NB4 (cell line): ENCODE measurements at regions not wholly inside any gene's neighbourhood (a gene's known extent, or its start where the extent isn't known, plus 50 kb on each side); places are given as distances from the start of the nearest gene placed in this dataset.

Experiments used
- POLR2A ChIP-seq: IDR thresholded peaks from 2 replicates; pipeline ENCODE4 v1.6.1; 2011; ENCODE audit warnings: mild to moderate bottlenecking; ENCODE audit not compliant: insufficient read length; ENCODE audit errors: extremely low read depth
- TF ChIP-seq, protein P1 (sequence below): IDR thresholded peaks from one replicate; pipeline ENCODE4 v1.5.1; 2012; ENCODE audit warnings: low read depth, low read length
- TF ChIP-seq, protein P2 (sequence below): IDR thresholded peaks from 2 replicates; pipeline ENCODE4 v1.6.1; 2011; ENCODE audit warnings: low read depth, low read length

GRCh38 chrX:36640232-36640631 is 367.9 kb upstream of the FAM47C start:
- no peak for TF ChIP-seq POLR2A
- TF ChIP-seq, protein P1, sequence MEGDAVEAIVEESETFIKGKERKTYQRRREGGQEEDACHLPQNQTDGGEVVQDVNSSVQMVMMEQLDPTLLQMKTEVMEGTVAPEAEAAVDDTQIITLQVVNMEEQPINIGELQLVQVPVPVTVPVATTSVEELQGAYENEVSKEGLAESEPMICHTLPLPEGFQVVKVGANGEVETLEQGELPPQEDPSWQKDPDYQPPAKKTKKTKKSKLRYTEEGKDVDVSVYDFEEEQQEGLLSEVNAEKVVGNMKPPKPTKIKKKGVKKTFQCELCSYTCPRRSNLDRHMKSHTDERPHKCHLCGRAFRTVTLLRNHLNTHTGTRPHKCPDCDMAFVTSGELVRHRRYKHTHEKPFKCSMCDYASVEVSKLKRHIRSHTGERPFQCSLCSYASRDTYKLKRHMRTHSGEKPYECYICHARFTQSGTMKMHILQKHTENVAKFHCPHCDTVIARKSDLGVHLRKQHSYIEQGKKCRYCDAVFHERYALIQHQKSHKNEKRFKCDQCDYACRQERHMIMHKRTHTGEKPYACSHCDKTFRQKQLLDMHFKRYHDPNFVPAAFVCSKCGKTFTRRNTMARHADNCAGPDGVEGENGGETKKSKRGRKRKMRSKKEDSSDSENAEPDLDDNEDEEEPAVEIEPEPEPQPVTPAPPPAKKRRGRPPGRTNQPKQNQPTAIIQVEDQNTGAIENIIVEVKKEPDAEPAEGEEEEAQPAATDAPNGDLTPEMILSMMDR: no peak
- TF ChIP-seq, protein P2, sequence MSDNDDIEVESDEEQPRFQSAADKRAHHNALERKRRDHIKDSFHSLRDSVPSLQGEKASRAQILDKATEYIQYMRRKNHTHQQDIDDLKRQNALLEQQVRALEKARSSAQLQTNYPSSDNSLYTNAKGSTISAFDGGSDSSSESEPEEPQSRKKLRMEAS: no peak
